NT2/D1 (cell line): ENCODE measurements at regions not wholly inside any gene's neighbourhood (a gene's known extent, or its start where the extent isn't known, plus 50 kb on each side); places are given as distances from the start of the nearest gene placed in this dataset.

Source experiments
- SUZ12 ChIP-seq: IDR thresholded peaks from 2 replicates; pipeline ENCODE4 v1.6.1; 2011; ENCODE audit not compliant: insufficient read length, insufficient read depth; ENCODE audit errors: extremely low read depth
- YY1 ChIP-seq: IDR thresholded peaks from 2 replicates; pipeline ENCODE4 v1.6.1; 2011; ENCODE audit not compliant: insufficient read length, insufficient read depth

GRCh38 chr2:35410431-35411061, 945.0 kb upstream of the CRIM1 start:
- TF ChIP-seq SUZ12 (no peak), YY1 (no peak)
